Activated CD4-positive, alpha-beta memory T cell treated with anti-CD3 and anti-CD28 coated beads for 36 hours (primary cell): ENCODE measurements at regions not wholly inside any gene's neighbourhood (a gene's known extent, or its start where the extent isn't known, plus 50 kb on each side); places are given as distances from the start of the nearest gene placed in this dataset.
A peak's percentile ranks its signal among the peaks of the same experiment; 100 is the strongest.

Source experiments
- CTCF ChIA-PET: fragments of 350-600 bp; sonication (Branson Sonifier 250); formaldehyde crosslinking; loops from one replicate; lab custom pipeline; 2021; ENCODE audit warnings: antibody characterized with exemption, inconsistent platforms; lab: Charles Lee
- POLR2A ChIA-PET: fragments of 350-600 bp; sonication (Branson Sonifier 250); formaldehyde crosslinking; loops from one replicate; lab custom pipeline; 2021; ENCODE audit warnings: antibody characterized with exemption; lab: Charles Lee
- DNase-seq: peaks from one replicate; pipeline ENCODE4 v3.0.0-alpha.2; 2020
- H3K27ac Mint-ChIP-seq: one replicate; pipeline ENCODE4 v1.8.0; 2021; ENCODE audit warnings: mixed read lengths
- H3K27me3 Mint-ChIP-seq: one replicate; pipeline ENCODE4 v1.8.0; 2021; ENCODE audit warnings: mixed read lengths
- H3K36me3 Mint-ChIP-seq: one replicate; pipeline ENCODE4 v1.8.0; 2021; ENCODE audit warnings: mixed read lengths
- H3K4me1 Mint-ChIP-seq: one replicate; pipeline ENCODE4 v1.8.0; 2021; ENCODE audit warnings: low read depth, mixed read lengths
- H3K4me3 Mint-ChIP-seq: one replicate; pipeline ENCODE4 v1.8.0; 2021; ENCODE audit warnings: mild to moderate bottlenecking, mixed read lengths
- H3K9me3 Mint-ChIP-seq: one replicate; pipeline ENCODE4 v1.8.0; 2021; ENCODE audit warnings: mixed read lengths
- intact Hi-C: fragments of 100-400 bp; cut with micrococcal nuclease; formaldehyde crosslinking; loops from one replicate; pipeline ENCODE4 v1.15.1; 2023

DNA sequence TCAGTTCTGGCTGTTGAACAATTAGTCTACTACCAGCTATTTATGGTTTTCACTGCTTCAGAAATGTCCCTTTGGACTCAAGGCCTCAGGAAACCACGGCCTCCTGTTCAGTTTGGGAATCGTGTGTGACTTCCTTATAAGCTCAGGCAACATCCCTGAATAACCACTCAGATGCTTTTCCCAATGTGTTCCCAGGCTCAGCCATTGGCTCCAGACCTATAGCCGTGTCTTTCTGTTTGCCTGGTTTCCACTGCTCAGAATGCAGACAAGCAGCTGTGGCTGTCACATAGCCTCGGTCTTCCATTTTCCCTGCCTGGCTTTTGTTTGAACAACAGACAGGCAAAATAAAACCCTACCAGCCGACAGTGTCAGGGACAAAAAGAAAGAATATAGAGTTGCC is 63.2 kb upstream of the ATP2B2 start:
- H3K27me3 Mint-ChIP-seq, result peaks cover 16% of the 10 kb centered on the region
- no peaks in the 10 kb centered on the region for H3K36me3 Mint-ChIP-seq
- no peak for DNase-seq
- no peaks in the 10 kb centered on the region for H3K4me1 Mint-ChIP-seq
- H3K9me3 Mint-ChIP-seq, result no peaks in the 10 kb centered on the region
- CTCF ChIA-PET, result no interaction called here
- no peak overlapping the region for H3K27ac Mint-ChIP-seq
- intact Hi-C loops, result no loop called here
- POLR2A ChIA-PET, result no interaction called here
- H3K4me3 Mint-ChIP-seq, result no peak overlapping the region

DNA sequence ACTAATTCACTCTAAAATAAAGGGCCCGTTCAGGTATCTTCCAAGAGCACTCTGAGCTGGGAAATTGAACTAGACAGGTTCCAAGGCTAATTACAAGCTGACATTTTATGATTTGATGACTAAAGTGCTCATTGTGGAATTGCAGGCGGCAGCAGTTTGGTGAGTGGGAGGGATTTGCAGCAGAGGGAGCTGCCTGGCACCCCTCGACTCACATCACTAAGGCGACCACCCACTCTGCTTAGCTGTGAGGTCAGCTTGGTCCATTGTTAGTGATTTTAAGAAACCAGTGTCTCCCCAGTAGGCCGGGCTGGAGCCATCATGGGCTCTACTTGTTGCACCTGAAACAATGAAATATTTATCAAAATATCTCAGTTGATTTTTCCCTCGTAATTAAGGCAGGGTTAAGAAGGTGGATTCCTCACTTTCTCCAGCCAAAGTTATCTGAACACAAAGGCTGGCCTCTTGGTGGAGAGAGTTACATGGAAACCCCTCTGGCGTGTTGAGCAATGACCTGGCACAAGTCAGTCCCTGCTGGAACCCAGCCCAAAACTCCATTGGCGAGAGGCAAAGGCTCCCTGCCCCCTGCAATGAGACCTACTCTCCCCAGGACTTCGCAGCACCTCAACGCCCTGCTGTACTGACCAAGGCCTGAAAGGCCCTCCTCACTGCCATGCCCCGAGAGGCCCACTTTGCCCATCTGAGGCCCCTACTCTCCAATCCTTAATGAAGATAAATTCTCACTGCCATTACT is 65.0 kb upstream of the ATP2B2 start:
- Mint-ChIP-seq H3K27me3 (peaks cover 14% of the 10 kb centered on the region), H3K4me1 (no peaks in the 10 kb centered on the region), H3K36me3 (no peaks in the 10 kb centered on the region), H3K4me3 (no peak overlapping the region), H3K9me3 (no peaks in the 10 kb centered on the region), H3K27ac (no peak overlapping the region)
- intact Hi-C loops, result no loop called here
- CTCF ChIA-PET, result interaction anchor here (0.6 kb wide), 1 partner anchor 13 kb away, joined by 3 read pairs; no protein-coding TSS in a partner anchor
- POLR2A ChIA-PET, result no interaction called here
- DNase-seq, result no peak

DNA sequence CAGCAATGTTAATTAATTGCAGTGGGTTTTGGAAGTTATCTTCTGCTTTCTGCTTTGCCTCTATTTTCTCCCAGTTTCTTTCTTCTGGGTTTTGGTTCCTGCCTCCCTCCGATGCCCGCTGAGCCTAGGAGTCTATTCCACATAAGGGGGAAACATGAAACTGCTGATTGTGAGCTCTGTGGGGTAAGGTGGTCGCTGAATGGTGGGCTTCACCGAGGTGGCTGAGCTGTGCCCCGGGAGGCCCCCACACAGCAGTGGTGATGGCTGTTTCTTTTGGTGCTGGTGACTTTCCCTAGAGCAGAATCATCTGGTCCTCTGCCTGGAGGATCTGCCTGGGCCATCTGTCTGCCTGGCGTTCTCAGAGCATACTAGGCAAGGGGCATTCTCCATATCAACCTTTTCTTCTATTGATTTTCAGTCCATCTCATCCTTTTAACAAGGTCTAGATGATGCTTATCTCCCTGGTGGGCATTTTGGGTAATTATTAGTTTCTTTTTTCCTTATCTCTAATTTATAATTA is 68.8 kb upstream of the ATP2B2 start:
- H3K36me3 Mint-ChIP-seq, result no peaks in the 10 kb centered on the region
- H3K9me3 Mint-ChIP-seq, result no peaks in the 10 kb centered on the region
- no peaks in the 10 kb centered on the region for H3K4me1 Mint-ChIP-seq
- intact Hi-C loops, result no loop called here
- no peak overlapping the region for H3K27ac Mint-ChIP-seq
- POLR2A ChIA-PET, result no interaction called here
- no peak for DNase-seq
- H3K4me3 Mint-ChIP-seq, result no peak overlapping the region
- CTCF ChIA-PET, result no interaction called here
- peaks cover 8% of the 10 kb centered on the region for H3K27me3 Mint-ChIP-seq

DNA sequence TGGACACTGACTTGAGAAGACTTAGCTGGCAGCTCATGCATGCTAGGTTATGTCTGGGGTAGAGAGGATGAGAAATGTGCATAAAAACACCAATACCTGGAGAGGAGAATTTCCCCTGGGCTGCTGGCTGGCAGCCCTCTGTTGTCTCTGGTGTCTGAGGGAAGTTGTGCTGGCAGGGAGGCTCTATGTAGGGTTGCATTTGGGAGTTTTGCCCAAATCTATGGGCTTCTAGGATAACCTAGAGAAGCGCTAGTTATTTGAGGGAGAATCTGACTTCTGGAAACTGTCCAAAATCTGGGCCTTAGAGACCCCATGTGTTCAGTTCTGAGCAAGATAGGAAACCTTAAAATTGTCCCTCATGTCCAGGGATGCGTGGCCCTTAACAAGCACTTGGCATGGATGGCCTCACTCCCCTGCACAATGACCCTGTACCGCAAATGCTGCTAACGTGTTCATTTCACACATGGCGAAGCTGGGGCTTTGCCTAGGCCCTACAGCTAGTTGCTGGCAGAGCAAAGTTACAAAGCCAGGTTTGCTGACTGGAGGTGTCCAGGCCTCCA is 70.3 kb upstream of the ATP2B2 start:
- intact Hi-C loops, result no loop called here
- Mint-ChIP-seq H3K36me3 (no peaks in the 10 kb centered on the region), H3K4me3 (no peak overlapping the region), H3K27ac (no peak overlapping the region), H3K4me1 (no peaks in the 10 kb centered on the region), H3K9me3 (no peaks in the 10 kb centered on the region), H3K27me3 (peaks cover 7% of the 10 kb centered on the region)
- no peak for DNase-seq
- CTCF ChIA-PET, result no interaction called here
- POLR2A ChIA-PET, result no interaction called here

DNA sequence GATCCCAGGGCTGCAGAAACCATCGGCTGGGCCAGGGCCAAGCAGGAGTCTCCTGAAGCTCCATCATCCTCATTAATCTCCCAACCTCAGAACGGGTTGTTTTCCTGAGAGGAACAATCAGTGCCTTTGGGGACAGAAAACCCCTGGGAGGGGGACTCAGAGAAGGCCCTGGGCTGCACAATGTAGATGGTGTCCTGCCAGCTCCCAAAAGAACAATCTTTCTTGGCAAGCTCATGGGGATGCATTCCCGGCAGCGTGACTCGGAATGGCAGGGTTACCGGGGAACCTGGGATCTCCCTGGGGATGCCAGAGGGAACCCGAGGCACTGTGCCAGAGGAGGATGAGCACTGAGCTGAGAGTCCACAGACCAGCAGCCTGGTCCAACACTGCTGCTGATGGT is 72.1 kb upstream of the ATP2B2 start:
- Mint-ChIP-seq H3K4me1 (no peaks in the 10 kb centered on the region), H3K9me3 (no peaks in the 10 kb centered on the region), H3K27ac (no peak overlapping the region), H3K36me3 (no peaks in the 10 kb centered on the region), H3K4me3 (no peak overlapping the region), H3K27me3 (peaks cover 3% of the 10 kb centered on the region)
- intact Hi-C loops, result no loop called here
- ChIA-PET POLR2A (no interaction called here), CTCF (no interaction called here)
- no peak for DNase-seq

DNA sequence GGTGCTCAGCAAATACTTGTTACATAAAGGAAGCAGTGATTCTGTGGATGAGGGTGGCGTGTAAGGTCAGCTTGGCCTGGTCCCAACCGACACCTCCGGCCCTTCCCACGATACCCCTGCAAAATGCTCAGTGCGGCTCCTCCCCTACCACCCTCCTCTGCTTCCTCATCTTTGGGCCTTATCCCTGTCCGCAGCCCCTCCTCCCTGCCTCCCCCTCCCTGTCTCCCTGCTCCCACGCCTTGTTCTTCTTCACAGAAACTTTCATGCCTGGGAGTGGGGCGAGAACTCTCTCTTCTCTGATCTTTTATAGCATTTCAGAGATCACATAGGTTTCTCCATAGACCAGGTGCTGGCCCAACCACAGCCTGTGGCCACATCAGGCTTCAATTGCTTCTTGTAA is 75.0 kb upstream of the ATP2B2 start:
- intact Hi-C loops, result no loop called here
- Mint-ChIP-seq H3K27me3 (peaks cover 6% of the 10 kb centered on the region), H3K36me3 (no peaks in the 10 kb centered on the region), H3K4me1 (no peaks in the 10 kb centered on the region), H3K27ac (no peak overlapping the region), H3K9me3 (no peaks in the 10 kb centered on the region), H3K4me3 (no peak overlapping the region)
- POLR2A ChIA-PET, result no interaction called here
- CTCF ChIA-PET, result no interaction called here
- no peak for DNase-seq

DNA sequence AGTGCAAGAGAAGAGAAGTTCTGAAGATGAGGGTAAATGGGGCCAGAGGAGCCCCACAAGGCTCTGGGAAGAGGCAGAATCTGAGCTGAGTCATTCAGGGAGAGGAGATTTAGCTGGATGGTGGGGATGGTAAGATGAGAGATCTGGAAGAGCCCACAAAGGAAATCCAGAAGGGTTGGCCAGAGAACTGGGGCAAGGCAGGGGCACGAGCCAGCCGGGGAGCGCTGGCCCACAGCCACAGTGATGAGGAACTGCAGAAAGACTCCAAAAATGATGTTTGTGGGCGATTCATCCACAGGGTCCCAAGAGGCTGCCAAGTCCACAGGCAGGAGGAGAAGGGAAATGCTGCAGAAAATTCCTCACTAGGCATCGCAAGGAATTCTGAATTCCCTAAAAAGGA is 75.9 kb upstream of the ATP2B2 start:
- H3K4me1 Mint-ChIP-seq, result no peaks in the 10 kb centered on the region
- H3K36me3 Mint-ChIP-seq, result no peaks in the 10 kb centered on the region
- H3K9me3 Mint-ChIP-seq, result no peaks in the 10 kb centered on the region
- peaks cover 11% of the 10 kb centered on the region for H3K27me3 Mint-ChIP-seq
- H3K4me3 Mint-ChIP-seq, result no peak overlapping the region
- H3K27ac Mint-ChIP-seq, result no peak overlapping the region
- intact Hi-C loops, result no loop called here
- CTCF ChIA-PET, result no interaction called here
- DNase-seq, result no peak
- POLR2A ChIA-PET, result no interaction called here

DNA sequence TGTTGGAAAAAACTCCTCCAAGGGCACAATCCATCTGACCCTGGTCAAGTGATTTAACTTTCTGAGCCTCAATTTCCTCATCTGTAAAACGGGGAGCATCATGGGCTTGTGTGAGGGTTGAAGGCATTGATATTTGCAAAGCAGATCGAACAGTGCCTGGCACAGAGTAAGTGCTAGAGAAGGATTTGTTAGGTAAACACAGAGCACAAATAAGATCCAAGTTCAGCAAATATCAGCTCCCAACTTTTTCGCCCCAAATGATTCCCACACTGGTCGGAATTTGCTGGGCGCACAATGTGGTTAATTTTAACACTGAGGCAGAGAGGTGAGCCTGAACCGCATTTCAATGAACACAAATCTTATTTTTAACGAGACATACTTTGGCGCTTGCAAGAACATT is 76.3 kb upstream of the ATP2B2 start:
- Mint-ChIP-seq H3K36me3 (no peaks in the 10 kb centered on the region), H3K9me3 (no peaks in the 10 kb centered on the region), H3K4me1 (no peaks in the 10 kb centered on the region), H3K4me3 (no peak overlapping the region), H3K27me3 (peaks cover 11% of the 10 kb centered on the region), H3K27ac (no peak overlapping the region)
- ChIA-PET CTCF (no interaction called here), POLR2A (no interaction called here)
- intact Hi-C loops, result no loop called here
- no peak for DNase-seq

DNA sequence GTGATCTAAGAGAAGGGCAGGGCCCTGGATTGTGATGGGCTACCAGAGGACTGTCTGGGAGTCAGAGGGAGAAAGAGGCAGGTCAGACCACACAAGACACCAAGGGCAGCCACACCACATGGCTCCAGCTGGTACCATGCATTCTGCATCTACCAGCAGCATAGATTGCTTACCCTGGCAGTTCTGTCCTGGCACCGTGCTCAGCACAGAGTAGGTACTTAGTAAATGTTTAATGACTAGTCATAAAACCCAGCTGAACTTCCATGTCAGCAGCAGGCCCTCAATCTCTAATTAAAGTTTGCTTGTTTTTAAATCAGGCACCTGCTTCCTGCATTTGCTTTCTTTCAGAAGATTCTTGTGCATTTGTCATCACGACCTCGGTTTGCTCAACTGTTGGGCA is 77.3 kb upstream of the ATP2B2 start:
- no peaks in the 10 kb centered on the region for H3K4me1 Mint-ChIP-seq
- no peak overlapping the region for H3K27ac Mint-ChIP-seq
- H3K27me3 Mint-ChIP-seq, result peaks cover 11% of the 10 kb centered on the region
- DNase-seq, result no peak
- ChIA-PET POLR2A (no interaction called here), CTCF (no interaction called here)
- no peaks in the 10 kb centered on the region for H3K9me3 Mint-ChIP-seq
- intact Hi-C loops, result no loop called here
- H3K4me3 Mint-ChIP-seq, result no peak overlapping the region
- no peaks in the 10 kb centered on the region for H3K36me3 Mint-ChIP-seq

DNA sequence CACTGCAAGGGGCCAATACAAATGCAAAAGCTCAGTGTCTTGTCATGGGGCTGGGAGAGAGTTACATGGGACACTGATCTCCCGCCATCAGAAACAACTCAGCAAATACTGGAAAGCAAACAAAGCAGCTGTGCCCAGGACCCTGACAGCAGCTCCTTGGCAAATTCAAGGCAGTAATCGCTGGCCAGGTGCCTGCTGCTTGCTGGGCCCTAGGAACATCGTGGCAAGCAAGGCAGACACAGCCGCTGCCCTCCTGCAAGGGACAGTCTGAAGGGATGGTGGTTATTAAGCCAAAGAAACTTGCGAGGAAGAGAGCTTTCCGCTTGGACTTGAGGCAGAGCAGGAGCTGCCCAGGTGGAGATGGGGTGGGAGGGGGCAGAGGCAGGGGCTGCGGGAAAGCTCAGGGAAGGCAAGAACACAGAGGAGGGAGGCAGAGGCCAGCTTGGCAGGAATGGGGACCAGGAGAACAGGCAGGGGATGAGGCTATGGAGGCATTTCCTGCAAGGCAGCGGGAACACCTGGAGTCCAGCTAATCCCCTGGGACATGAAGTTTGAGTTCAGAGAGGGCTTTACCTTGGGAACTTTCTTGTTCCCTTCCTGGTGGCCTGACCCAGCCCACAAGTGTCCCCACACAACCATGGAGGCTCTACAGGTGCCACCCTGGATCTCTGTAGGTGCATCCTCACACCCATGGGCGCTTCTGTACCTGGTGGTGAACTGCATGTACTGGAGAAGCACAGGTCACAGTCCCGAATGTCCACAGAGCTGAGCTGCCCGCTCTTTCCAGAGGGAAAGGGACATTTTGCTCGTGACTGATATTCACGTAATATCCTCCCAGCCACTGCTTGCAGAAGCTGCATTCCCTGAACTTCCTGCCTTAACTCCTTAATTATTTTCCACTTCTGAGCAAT is 78.7 kb upstream of the ATP2B2 start:
- POLR2A ChIA-PET, result no interaction called here
- no peaks in the 10 kb centered on the region for H3K9me3 Mint-ChIP-seq
- DNase-seq, result no peak
- peaks cover 11% of the 10 kb centered on the region for H3K27me3 Mint-ChIP-seq
- no peak overlapping the region for H3K4me3 Mint-ChIP-seq
- no peak overlapping the region for H3K27ac Mint-ChIP-seq
- CTCF ChIA-PET, result interaction anchor here (0.7 kb wide), 1 partner anchor 143 kb away, joined by 3 read pairs; no protein-coding TSS in a partner anchor
- H3K4me1 Mint-ChIP-seq, result no peaks in the 10 kb centered on the region
- no peaks in the 10 kb centered on the region for H3K36me3 Mint-ChIP-seq
- intact Hi-C loops, result no loop called here

DNA sequence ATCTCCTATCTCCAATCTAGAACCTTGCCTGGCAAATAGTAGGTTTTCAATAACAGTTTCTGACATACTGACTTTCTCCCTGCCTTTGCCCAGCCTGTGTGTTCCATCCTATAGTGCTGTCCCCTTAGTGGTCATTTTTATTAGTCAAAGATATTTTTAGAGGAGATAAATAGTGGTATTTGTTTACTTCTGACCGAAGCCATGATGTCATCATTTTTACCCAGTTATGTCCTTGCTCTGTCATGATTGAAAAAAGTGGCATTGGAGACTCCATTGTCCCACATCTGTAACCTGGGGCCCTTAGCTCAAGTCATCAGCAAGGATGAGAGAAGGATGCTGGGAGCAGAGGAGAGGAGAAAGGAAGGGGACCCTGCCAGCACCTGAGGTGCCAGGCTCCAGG is 80.6 kb upstream of the ATP2B2 start:
- H3K36me3 Mint-ChIP-seq, result no peaks in the 10 kb centered on the region
- peaks cover 11% of the 10 kb centered on the region for H3K27me3 Mint-ChIP-seq
- no peak for DNase-seq
- ChIA-PET CTCF (no interaction called here), POLR2A (no interaction called here)
- H3K27ac Mint-ChIP-seq, result no peak overlapping the region
- intact Hi-C loops, result no loop called here
- H3K4me1 Mint-ChIP-seq, result no peaks in the 10 kb centered on the region
- H3K9me3 Mint-ChIP-seq, result no peaks in the 10 kb centered on the region
- H3K4me3 Mint-ChIP-seq, result no peak overlapping the region

DNA sequence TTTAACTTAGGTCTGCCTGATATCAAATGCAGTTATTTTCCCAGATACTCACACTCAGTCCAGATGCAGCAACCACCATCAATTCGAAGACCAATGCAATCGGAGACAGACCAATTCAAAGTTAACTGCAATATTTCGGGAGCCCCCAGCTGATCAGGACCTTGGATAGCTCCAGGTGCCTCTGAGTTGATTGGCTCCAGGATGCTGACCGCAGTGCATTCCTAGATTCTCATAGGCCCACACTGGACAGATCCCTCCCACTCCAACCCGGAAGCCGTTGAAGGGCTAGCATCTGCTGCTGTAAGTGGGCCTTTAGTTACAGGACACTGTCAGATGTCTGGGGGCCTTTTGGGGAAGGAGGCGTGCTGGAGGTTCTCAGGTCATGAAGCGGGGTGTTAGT is 89.5 kb upstream of the ATP2B2 start:
- intact Hi-C loops, result no loop called here
- no peaks in the 10 kb centered on the region for H3K4me1 Mint-ChIP-seq
- H3K27me3 Mint-ChIP-seq, result peaks cover 21% of the 10 kb centered on the region
- POLR2A ChIA-PET, result no interaction called here
- peak; percentile 58 for DNase-seq
- CTCF ChIA-PET, result no interaction called here
- H3K9me3 Mint-ChIP-seq, result no peaks in the 10 kb centered on the region
- no peaks in the 10 kb centered on the region for H3K36me3 Mint-ChIP-seq
- H3K27ac Mint-ChIP-seq, result no peak overlapping the region
- no peak overlapping the region for H3K4me3 Mint-ChIP-seq
